ENCODE measurements at regions not wholly inside any gene's neighbourhood (a gene's known extent, or its start where the extent isn't known, plus 50 kb on each side); places are given as distances from the start of the nearest gene placed in this dataset.

DNA sequence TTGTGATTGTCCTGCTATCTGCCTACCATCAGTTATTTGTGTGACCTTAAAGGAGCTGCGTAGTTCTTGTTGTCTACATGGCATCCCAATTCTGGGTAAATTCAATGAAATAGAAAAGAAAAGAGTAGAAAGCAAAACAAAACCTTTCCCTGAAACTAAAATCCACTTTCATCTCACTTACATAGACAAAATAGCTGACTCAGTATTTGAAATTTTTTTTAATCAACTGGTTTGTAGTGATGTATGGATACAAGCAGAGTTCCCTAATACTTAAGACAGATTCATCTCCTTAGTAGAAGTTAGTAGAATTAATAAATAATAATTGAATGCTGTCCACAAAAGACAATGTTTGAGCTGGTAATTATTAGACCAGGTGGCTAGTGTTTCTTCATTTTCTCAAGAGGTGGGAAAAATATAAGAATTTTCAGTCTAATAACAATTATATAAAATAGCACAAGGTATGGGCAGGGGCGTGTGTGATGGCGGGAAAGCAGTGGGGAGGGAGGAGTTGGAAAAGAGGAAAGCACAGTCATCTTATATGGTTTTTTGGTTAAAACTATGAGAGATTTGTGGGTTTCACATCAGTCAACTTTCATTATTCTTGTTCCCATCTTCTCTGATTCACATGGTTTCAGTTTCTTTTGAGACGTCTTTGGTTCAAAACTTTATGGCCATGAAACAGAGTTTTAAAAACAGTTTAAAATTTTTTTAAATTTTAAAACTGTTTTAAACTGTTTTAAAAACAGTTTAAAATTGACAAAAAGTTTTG is 275.2 kb downstream of the SPRY1 start:
- DNase-seq (ENCODE audit: low read depth): no peak
- TF ChIP-seq, protein P1, sequence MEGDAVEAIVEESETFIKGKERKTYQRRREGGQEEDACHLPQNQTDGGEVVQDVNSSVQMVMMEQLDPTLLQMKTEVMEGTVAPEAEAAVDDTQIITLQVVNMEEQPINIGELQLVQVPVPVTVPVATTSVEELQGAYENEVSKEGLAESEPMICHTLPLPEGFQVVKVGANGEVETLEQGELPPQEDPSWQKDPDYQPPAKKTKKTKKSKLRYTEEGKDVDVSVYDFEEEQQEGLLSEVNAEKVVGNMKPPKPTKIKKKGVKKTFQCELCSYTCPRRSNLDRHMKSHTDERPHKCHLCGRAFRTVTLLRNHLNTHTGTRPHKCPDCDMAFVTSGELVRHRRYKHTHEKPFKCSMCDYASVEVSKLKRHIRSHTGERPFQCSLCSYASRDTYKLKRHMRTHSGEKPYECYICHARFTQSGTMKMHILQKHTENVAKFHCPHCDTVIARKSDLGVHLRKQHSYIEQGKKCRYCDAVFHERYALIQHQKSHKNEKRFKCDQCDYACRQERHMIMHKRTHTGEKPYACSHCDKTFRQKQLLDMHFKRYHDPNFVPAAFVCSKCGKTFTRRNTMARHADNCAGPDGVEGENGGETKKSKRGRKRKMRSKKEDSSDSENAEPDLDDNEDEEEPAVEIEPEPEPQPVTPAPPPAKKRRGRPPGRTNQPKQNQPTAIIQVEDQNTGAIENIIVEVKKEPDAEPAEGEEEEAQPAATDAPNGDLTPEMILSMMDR (conservative IDR thresholded peaks at IDR 0.05; ENCODE audit: low read depth, low read length): no peak
- H3K4me3 ChIP-seq (ENCODE audit: low read depth, low read length): no peak overlapping the region

DNA sequence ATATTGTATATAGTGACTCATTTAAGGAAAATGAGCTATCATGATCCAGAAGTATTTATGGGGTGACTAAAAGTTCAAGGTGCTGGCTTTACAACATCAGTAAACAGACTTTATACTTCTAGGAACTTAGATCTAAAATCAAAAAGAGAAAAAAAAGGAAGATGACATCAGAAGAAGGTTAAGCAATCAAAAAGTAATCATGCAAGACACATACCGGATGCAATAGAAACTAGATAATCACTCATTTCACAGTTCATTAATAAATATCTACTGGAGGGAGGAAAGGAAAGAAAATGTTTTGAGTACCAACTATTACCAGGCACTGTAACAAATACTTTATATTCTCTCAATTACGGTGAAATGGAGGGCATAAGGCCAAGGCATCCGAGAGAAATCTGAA is 276.4 kb downstream of the SPRY1 start:
- TF ChIP-seq, protein P1 (conservative IDR thresholded peaks at IDR 0.05; ENCODE audit: low read depth, low read length): no peak
- peak; percentile 82 for DNase-seq (ENCODE audit: low read depth)
- no peak overlapping the region for H3K4me3 ChIP-seq (ENCODE audit: low read depth, low read length)

DNA sequence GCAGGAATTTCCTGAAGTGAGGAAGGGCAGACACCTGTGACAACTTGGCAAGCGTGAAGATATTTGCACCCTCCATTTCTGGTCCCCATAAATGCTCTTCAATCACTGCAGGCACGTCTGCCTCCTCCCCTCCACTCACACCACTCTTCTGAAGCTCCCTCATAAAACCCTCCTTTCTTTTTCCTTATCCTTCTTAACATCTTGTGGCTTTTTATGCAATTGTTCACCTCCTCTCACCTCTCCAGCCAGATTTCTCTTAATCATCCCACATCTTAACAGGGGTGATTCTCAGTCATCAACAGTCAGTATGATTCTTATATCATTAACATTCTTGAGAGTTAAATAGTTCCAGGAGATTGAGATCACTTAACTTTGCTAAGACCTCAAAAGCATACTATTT is 277.4 kb downstream of the SPRY1 start:
- TF ChIP-seq, protein P1 (conservative IDR thresholded peaks at IDR 0.05; ENCODE audit: low read depth, low read length): no peak
- H3K4me3 ChIP-seq (ENCODE audit: low read depth, low read length): no peak overlapping the region
- peak; percentile 76 for DNase-seq (ENCODE audit: low read depth)

DNA sequence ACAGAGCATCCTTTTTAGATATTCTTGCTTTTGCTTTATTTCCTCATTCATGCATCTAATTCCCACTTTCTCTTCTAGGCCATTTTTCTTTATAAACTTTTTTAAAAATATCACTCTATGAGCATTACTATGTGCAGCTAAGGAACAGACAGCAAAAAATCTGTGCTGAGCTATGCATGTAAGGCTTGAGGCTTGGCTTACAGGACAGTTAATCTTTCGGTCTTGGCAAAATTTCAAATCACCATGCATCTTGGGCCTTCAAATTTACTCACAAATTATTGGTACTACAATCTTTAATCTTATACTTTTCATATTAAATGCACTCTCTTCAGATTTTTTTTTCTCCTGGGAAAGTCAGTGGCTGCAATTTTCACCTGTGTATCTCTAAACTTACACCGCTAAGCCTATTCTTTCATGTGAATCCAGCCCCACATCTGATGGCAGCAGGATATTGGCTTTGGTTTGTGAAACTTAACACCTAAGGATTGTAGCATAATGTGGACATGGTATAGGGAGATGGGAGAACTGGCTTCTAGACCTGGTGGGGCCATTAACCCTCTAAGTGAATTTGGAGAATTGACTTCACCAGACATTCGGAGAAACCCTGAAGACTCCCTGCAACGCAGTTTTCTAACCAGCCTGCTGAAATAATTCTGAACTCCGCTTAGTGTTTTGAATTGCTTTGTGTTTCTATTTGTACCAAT is 278.3 kb downstream of the SPRY1 start:
- DNase-seq (ENCODE audit: low read depth): no peak
- TF ChIP-seq, protein P1 (conservative IDR thresholded peaks at IDR 0.05; ENCODE audit: low read depth, low read length): no peak
- no peak overlapping the region for H3K4me3 ChIP-seq (ENCODE audit: low read depth, low read length)

DNA sequence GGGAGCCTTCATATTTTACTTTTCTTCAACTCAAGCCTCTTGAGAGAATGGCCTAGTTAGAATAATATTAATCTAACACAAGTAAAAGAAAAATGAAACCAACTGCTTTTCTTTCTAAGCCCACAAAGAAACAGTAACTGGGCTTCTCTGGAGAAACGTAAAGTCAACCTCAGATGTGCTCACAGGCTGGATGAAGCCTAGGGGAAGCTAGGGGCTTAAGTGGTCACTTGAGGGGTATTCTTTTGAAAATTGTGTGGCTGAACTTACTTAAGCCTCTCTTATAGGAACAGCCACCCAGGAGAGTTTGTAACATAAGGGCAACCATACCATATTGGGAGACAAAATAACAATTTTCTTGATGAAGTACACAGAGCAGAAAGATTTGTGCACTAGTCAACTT is 279.0 kb downstream of the SPRY1 start:
- TF ChIP-seq, protein P1 (conservative IDR thresholded peaks at IDR 0.05; ENCODE audit: low read depth, low read length): no peak
- DNase-seq (ENCODE audit: low read depth): no peak
- H3K4me3 ChIP-seq (ENCODE audit: low read depth, low read length): no peak overlapping the region

DNA sequence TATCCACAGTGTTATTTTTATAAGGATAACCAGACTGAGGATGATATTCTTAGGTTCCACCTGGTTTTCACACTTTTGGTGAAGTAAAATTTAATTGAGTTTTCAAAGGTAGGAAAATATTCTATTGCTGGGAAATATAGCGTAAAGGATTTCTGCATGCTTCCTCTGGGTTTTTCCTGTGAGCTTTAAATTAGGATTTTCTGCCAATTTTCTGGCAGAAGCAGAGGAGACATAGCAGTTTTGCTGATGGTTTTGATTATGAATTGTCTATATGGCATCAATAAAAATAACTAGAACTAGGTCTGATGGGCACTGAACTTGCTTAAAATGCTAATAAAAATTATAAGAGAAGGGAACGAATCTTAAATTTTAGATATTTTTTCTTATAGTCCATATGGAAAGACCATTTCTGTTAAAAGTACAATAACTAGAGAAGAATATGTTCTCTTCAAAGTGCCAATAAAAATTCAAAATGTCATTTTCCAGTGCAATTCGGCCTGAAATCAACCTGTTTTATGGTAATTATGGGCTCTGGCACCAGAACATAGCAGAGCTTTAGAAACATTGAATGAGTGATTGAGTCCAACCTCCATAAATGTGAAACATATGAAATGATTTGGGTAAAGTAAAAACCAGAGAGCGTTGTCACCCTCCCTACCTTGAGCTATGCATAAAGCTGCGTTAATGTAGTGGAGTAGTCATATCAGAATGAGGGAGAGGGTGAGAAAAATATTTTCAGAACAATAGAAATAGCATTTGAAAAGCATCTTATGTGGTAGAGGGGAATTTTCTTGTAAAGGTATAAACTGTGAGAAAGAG is 279.7 kb downstream of the SPRY1 start:
- DNase-seq (ENCODE audit: low read depth): no peak
- no peak overlapping the region for H3K4me3 ChIP-seq (ENCODE audit: low read depth, low read length)
- TF ChIP-seq, protein P1 (conservative IDR thresholded peaks at IDR 0.05; ENCODE audit: low read depth, low read length): no peak

Data from epithelial cell of proximal tubule (primary cell).